ENCODE measurements at regions not wholly inside any gene's neighbourhood (a gene's known extent, or its start where the extent isn't known, plus 50 kb on each side); places are given as distances from the start of the nearest gene placed in this dataset.

- TF ChIP-seq CTCF (conservative IDR thresholded peaks at IDR 0.05; ENCODE audit: low read length) (no peak), EZH2phosphoT487 (IDR thresholded peaks at IDR 0.05; ENCODE audit: borderline replicate concordance, low read depth, low read length) (no peak)
Measured at GRCh38 chr11:80451105-80451504, 1010.3 kb upstream of the TENM4 start.
